Adrenal gland (tissue), 9 donors: ENCODE measurements at regions not wholly inside any gene's neighbourhood (a gene's known extent, or its start where the extent isn't known, plus 50 kb on each side); places are given as distances from the start of the nearest gene placed in this dataset.

Source experiments
- DNase-seq, 7 donors: peaks; one replicate each; pipeline ENCODE4 v3.0.0-alpha.2; 2019 to 2020
- H3K27ac ChIP-seq, 5 donors: fragments of 200-600 bp; sonication (generic) in 4 of 5; 1 replicate in 3 of 5; 2 replicates in 2 of 5; pipeline versions ENCODE4 v1.5.1 to v1.8.0; 2016 to 2020; ENCODE audit warnings: mild to moderate bottlenecking in 1 of 5
- H3K27me3 ChIP-seq: fragments of 200-600 bp; 2 replicates; pipeline ENCODE4 v1.8.0; 2021
- H3K36me3 ChIP-seq, 2 donors: fragments of 200-600 bp; replicated peaks in 1 of 2; 1 replicate in 1 of 2; 2 replicates in 1 of 2; pipeline versions ENCODE4 v1.5.1 to v1.8.0; 2018 to 2022
- H3K4me1 ChIP-seq, 2 donors: fragments of 200-600 bp; replicated peaks in 1 of 2; 1 replicate in 1 of 2; 2 replicates in 1 of 2; pipeline versions ENCODE4 v1.5.1 to v1.8.0; 2018 to 2021
- H3K4me3 ChIP-seq, 4 donors: fragments of 200-600 bp; sonication (generic) in 3 of 4; one replicate each; pipeline ENCODE4 v1.5.1; 2016 to 2018
- H3K9me3 ChIP-seq, 3 donors: fragments of 200-600 bp; sonication (generic) in 1 of 3; replicated peaks in 1 of 3; 1 replicate in 2 of 3; 2 replicates in 1 of 3; pipeline versions ENCODE4 v1.5.1 to v1.8.0; 2016 to 2021
- CTCF ChIP-seq, 6 experiments: fragments of 450-650 bp in 4 of 6; fragments of 200-600 bp in 2 of 6; sonication (generic) in 1 of 6; IDR thresholded peaks; 1 replicate in 5 of 6; 2 replicates in 1 of 6; pipeline versions ENCODE4 v1.5.1 to v1.8.0; 2016 to 2021; ENCODE audit warnings: antibody characterized with exemption in 6 of 6, mild to moderate bottlenecking in 2 of 6, moderate library complexity in 1 of 6
- POLR2A ChIP-seq, 2 donors: fragments of 450-650 bp; IDR thresholded peaks; one replicate each; pipeline ENCODE4 v1.6.1; 2017; ENCODE audit warnings: antibody characterized with exemption in 2 of 2, mild to moderate bottlenecking in 2 of 2, moderate library complexity in 1 of 2
- WGBS, 4 donors: extraction: QIAGEN DNeasy Blood & Tissue Kit in 2 of 4; methylation state at CpG; one replicate each; pipeline versions ENCODE4 v1.1.5 to v1.1.7; 2013 to 2017; 5-methylcytosine and 5-hydroxymethylcytosine counted together
- intact Hi-C, 2 donors: fragments of 100-400 bp; cut with DNase I; formaldehyde crosslinking; loops; one replicate each; pipeline versions ENCODE4 v1.14.1 to v1.15.0; 2022 to 2023
- donor health status: healthy with polysubstance abuse.
- donor health status: Bipolar disorder and iron deficiency.
- donor health status: DM: yes; HTN: yes; CAD: no.
- donor health status: DM: no; HTN: no; CAD: no.
- donor health status: DM: no; HTN: no; CAD: no.

GRCh38 chr10:44172883-44173607 is 211.9 kb downstream of the CXCL12 start:
- intact Hi-C loops: no loop called here
- no peak for TF ChIP-seq POLR2A (IDR thresholded peaks at IDR 0.05)
- H3K36me3 ChIP-seq: no peaks in the 10 kb centered on the region
- 44 to 81% (median 65%) methylated on average over 2 to 3 of the region's 3 CpGs for WGBS, 4 donors
- no peaks in the 10 kb centered on the region for H3K9me3 ChIP-seq
- H3K4me1 ChIP-seq: no peaks in the 10 kb centered on the region
- DNase-seq: no peak
- H3K27me3 ChIP-seq: no peaks in the 10 kb centered on the region
- H3K4me3 ChIP-seq: no peak overlapping the region
- no peak overlapping the region for H3K27ac ChIP-seq

DNA sequence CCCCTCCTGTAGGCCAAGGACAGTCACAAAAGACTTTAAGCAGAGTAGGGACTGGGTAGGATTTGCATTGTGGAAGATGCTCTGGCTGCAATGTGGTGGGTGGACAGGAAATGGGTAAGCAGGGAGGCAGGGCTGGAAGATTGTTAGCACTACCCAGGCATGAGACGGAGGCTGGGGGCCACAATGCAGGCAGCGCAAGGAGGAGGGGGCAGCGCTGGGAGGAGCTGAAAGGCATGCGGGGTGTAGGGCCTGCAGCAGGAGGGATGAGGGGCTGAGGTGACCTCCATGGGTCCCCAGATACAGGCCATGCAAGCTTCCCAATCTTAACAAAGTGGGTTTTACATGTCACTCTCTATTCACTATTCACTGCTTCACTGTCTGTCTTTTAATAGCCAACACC is 213.1 kb downstream of the CXCL12 start:
- H3K4me3 ChIP-seq: no peak overlapping the region
- no peak overlapping the region for H3K27ac ChIP-seq
- H3K27me3 ChIP-seq: no peaks in the 10 kb centered on the region
- TF ChIP-seq CTCF (IDR thresholded peaks at IDR 0.05) (no peak), POLR2A (IDR thresholded peaks at IDR 0.05) (no peak)
- H3K36me3 ChIP-seq: no peaks in the 10 kb centered on the region
- no peaks in the 10 kb centered on the region for H3K9me3 ChIP-seq
- intact Hi-C loops: no loop called here
- 73 to 100% (median 85%) methylated on average over 4 of the region's 4 CpGs for WGBS, 4 donors
- no peak for DNase-seq
- no peaks in the 10 kb centered on the region for H3K4me1 ChIP-seq

GRCh38 chr10:44168478-44168877 is 216.4 kb downstream of the CXCL12 start:
- no peaks in the 10 kb centered on the region for H3K9me3 ChIP-seq
- H3K4me3 ChIP-seq: no peak overlapping the region
- TF ChIP-seq CTCF (IDR thresholded peaks at IDR 0.05) (no peak), POLR2A (IDR thresholded peaks at IDR 0.05) (no peak)
- no peaks in the 10 kb centered on the region for H3K36me3 ChIP-seq
- intact Hi-C loops: no loop called here
- no peaks in the 10 kb centered on the region for H3K4me1 ChIP-seq
- no peaks in the 10 kb centered on the region for H3K27me3 ChIP-seq
- H3K27ac ChIP-seq: no peak overlapping the region
- 68 to 83% (median 79%) methylated on average over 5 of the region's 5 CpGs for WGBS, 4 donors
- no peak for DNase-seq

DNA sequence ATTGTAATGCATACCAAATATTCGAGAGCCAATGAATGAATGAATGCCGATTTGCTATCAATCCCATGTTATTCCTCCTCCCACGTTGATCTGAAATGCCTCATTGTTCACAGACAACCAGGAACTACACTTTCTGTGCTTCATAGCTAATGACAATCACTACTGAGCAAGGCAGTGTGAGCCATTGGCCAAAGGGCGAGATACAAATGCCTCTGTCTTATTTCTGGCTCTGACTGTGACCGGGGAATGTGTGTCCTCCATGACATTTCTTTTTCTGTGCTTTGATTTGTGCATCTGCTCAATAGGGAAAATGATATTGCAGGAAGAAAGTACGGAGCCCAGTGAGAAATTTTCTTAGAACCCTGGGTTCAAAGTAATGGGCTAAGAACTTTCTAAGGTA is 217.1 kb downstream of the CXCL12 start:
- H3K4me1 ChIP-seq: no peaks in the 10 kb centered on the region
- WGBS, 4 donors: 74 to 77% (median 75%) methylated on average over 6 of the region's 6 CpGs
- no peaks in the 10 kb centered on the region for H3K36me3 ChIP-seq
- no peak overlapping the region for H3K4me3 ChIP-seq
- no peak for DNase-seq
- no peaks in the 10 kb centered on the region for H3K27me3 ChIP-seq
- TF ChIP-seq CTCF (IDR thresholded peaks at IDR 0.05) (no peak), POLR2A (IDR thresholded peaks at IDR 0.05) (no peak)
- no peaks in the 10 kb centered on the region for H3K9me3 ChIP-seq
- no peak overlapping the region for H3K27ac ChIP-seq
- intact Hi-C loops: no loop called here

- intact Hi-C loops: no loop called here
- Histone ChIP-seq H3K4me3 (no peak overlapping the region), H3K27me3 (no peaks in the 10 kb centered on the region), H3K27ac (no peak overlapping the region), H3K36me3 (no peaks in the 10 kb centered on the region), H3K4me1 (no peaks in the 10 kb centered on the region), H3K9me3 (no peaks in the 10 kb centered on the region)
- no peak for DNase-seq
- TF ChIP-seq POLR2A (IDR thresholded peaks at IDR 0.05): no peak
- no peak for TF ChIP-seq CTCF (IDR thresholded peaks at IDR 0.05)
- 88 to 97% (median 94%) methylated on average over 1 of the region's 1 CpG for WGBS, 4 donors
Observed at GRCh38 chr10:44166441-44166840, 218.5 kb downstream of the CXCL12 start.
